ENCODE measurements at regions not wholly inside any gene's neighbourhood (a gene's known extent, or its start where the extent isn't known, plus 50 kb on each side); places are given as distances from the start of the nearest gene placed in this dataset.

- TF ChIP-seq POLR2A (IDR thresholded peaks at IDR 0.05) (no peak), CTCF (IDR thresholded peaks at IDR 0.05) (no peak)
These were observed 328.7 kb downstream of the RPL10L start for GRCh38 chr14:46322730-46323403.

Measured in Peyer's patch (tissue), 4 donors.